ENCODE measurements at regions not wholly inside any gene's neighbourhood (a gene's known extent, or its start where the extent isn't known, plus 50 kb on each side); places are given as distances from the start of the nearest gene placed in this dataset.

GRCh38 chr4:71882113-71882841, 98.4 kb upstream of the GC start:
- H4K91ac ChIP-seq (replicated peaks; ENCODE audit: insufficient read length, low read length) = no peak overlapping the region
- H3K4me2 ChIP-seq (ENCODE audit: insufficient read depth in 1 of 2, low read depth in 2 of 2, low read length in 2 of 2) = no peak overlapping the region
- H2BK12ac ChIP-seq (ENCODE audit: low read depth, low read length) = no peak overlapping the region
- H2BK15ac ChIP-seq (ENCODE audit: low read length) = no peak overlapping the region
- H3K4ac ChIP-seq (replicated peaks; ENCODE audit: insufficient read length, low read depth, low read length) = no peak overlapping the region
- H2AK5ac ChIP-seq (ENCODE audit: low read depth, low read length) = no peak overlapping the region
- H3K4me1 ChIP-seq (replicated peaks in 1 of 4; ENCODE audit: control insufficient read depth in 3 of 4, insufficient read depth in 4 of 4, low read length in 3 of 4) = peaks cover 0 to 2% (median 0%) of the 10 kb centered on the region in 4 experiments; a peak in 1 of 7 replicates
- no peak overlapping the region for H4K5ac ChIP-seq (ENCODE audit: insufficient read length, low read depth, low read length)
- no peak overlapping the region for H3K27ac ChIP-seq (ENCODE audit: low read depth, low read length)
- no peak overlapping the region for H3K56ac ChIP-seq (replicated peaks; ENCODE audit: insufficient read length, low read depth, low read length)
- no peak overlapping the region for H2AFZ ChIP-seq (ENCODE audit: low read length)
- H3K36me3 ChIP-seq (ENCODE audit: control insufficient read depth in 2 of 4, insufficient read depth in 4 of 4, low read length in 3 of 4) = no peaks in the 10 kb centered on the region
- H3K9me3 ChIP-seq (ENCODE audit: insufficient read depth in 2 of 2, low read depth in 1 of 2, low read length in 1 of 2) = no peaks in the 10 kb centered on the region; a peak in 1 of 4 replicates
- H4K20me1 ChIP-seq (replicated peaks in 1 of 2; ENCODE audit: control insufficient read depth in 1 of 2, insufficient read depth in 2 of 2, low read length in 2 of 2) = no peaks in the 10 kb centered on the region
- H3K23ac ChIP-seq (ENCODE audit: insufficient read length) = no peak overlapping the region
- no peak overlapping the region for H2BK5ac ChIP-seq (ENCODE audit: low read depth, low read length)
- WGBS, 2 experiments (ENCODE audit: extremely low coverage in 1 of 2, insufficient coverage in 1 of 2, insufficient read length in 1 of 2, insufficient replicate concordance in 2 of 2, low coverage in 1 of 2, low lambda C conversion rate in 2 of 2, missing lambda C conversion rate in 1 of 2) = 87% methylated on average over 6 of the region's 6 CpGs; no CpG with 5 or more reads in 1 of the 2 experiments
- FAIRE-seq (no peak), DNase-seq (ENCODE audit: low read depth in 1 of 2, low spot score in 2 of 2) (no peak)
- H3K23me2 ChIP-seq (ENCODE audit: low read depth, low read length) = no peaks in the 10 kb centered on the region
- no peaks in the 10 kb centered on the region for H3K27me3 ChIP-seq (replicated peaks in 1 of 4; ENCODE audit: control insufficient read depth in 3 of 4, extremely low read depth in 1 of 4, insufficient read depth in 3 of 4, low read length in 3 of 4)
- H2BK20ac ChIP-seq (ENCODE audit: low read length) = no peak overlapping the region
- H3K79me2 ChIP-seq (ENCODE audit: control insufficient read depth in 1 of 2, insufficient read depth in 2 of 2, low read length in 2 of 2) = no peaks in the 10 kb centered on the region
- no peak overlapping the region for H3K4me3 ChIP-seq (ENCODE audit: extremely low read depth in 1 of 4, insufficient read depth in 2 of 4, low read depth in 3 of 4, low read length in 4 of 4)
- H3K79me1 ChIP-seq (ENCODE audit: low read depth, low read length) = no peaks in the 10 kb centered on the region
- POLR2A ChIA-PET (ENCODE audit: partially characterized antibody) = no interaction called here
- no peak overlapping the region for H2BK120ac ChIP-seq (replicated peaks; ENCODE audit: low read depth, low read length)
- H3K9ac ChIP-seq (replicated peaks in 1 of 4; ENCODE audit: extremely low read depth in 1 of 4, low read depth in 3 of 4, low read length in 3 of 4) = no peak overlapping the region
- CTCF ChIA-PET (ENCODE audit: partially characterized antibody) = no interaction called here
- peak; percentile 77 for TF ChIP-seq TEAD4 (IDR thresholded peaks at IDR 0.05; ENCODE audit: low read depth, low read length)
- TF ChIP-seq FOSL1 (IDR thresholded peaks at IDR 0.05; ENCODE audit: insufficient read depth, low read depth, low read length) = no peak
- no peak overlapping the region for H3K18ac ChIP-seq (ENCODE audit: extremely low read depth, low read length)
- H3K14ac ChIP-seq (ENCODE audit: insufficient read length) = no peak overlapping the region
- H4K8ac ChIP-seq (ENCODE audit: extremely low read depth, insufficient read depth, low read length) = no peak overlapping the region
